Adrenal gland (tissue), 5 donors: ENCODE measurements at regions not wholly inside any gene's neighbourhood (a gene's known extent, or its start where the extent isn't known, plus 50 kb on each side); places are given as distances from the start of the nearest gene placed in this dataset.

Experiments used
- CTCF ChIP-seq, 6 experiments: fragments of 450-650 bp in 4 of 6; fragments of 200-600 bp in 2 of 6; sonication (generic) in 1 of 6; IDR thresholded peaks; 1 replicate in 5 of 6; 2 replicates in 1 of 6; pipeline versions ENCODE4 v1.5.1 to v1.8.0; 2016 to 2021; ENCODE audit warnings: antibody characterized with exemption in 6 of 6, mild to moderate bottlenecking in 2 of 6, moderate library complexity in 1 of 6
- POLR2A ChIP-seq, 2 donors: fragments of 450-650 bp; IDR thresholded peaks; one replicate each; pipeline ENCODE4 v1.6.1; 2017; ENCODE audit warnings: antibody characterized with exemption in 2 of 2, mild to moderate bottlenecking in 2 of 2, moderate library complexity in 1 of 2
- donor health status: DM: no; HTN: no; CAD: no.

GRCh38 chr14:39861696-39862095, 429.5 kb upstream of the FBXO33 start:
- TF ChIP-seq POLR2A (IDR thresholded peaks at IDR 0.05) (no peak), CTCF (IDR thresholded peaks at IDR 0.05) (no peak)
